ENCODE measurements at regions not wholly inside any gene's neighbourhood (a gene's known extent, or its start where the extent isn't known, plus 50 kb on each side); places are given as distances from the start of the nearest gene placed in this dataset.

DNA sequence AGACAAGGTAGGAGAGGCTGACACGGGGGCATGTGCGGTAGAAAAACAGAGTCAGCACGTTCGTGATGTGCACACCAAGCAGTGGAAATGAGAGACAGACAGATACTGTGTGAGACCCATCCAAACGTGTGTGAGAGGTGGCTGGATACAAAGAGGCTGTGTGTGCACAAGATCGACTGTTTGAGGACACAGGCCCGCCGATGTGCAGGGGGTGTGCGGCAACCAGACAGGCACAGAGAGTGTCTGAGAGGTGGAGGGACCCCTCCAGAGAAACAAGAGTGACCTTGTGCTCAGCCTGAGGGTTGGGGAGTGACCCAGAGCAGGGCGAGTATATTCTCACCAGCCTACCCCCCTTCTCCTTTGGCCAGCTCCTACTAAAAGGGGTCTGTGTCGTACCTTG is 97.8 kb upstream of the IPO9 start:
- TF ChIP-seq, protein P1, sequence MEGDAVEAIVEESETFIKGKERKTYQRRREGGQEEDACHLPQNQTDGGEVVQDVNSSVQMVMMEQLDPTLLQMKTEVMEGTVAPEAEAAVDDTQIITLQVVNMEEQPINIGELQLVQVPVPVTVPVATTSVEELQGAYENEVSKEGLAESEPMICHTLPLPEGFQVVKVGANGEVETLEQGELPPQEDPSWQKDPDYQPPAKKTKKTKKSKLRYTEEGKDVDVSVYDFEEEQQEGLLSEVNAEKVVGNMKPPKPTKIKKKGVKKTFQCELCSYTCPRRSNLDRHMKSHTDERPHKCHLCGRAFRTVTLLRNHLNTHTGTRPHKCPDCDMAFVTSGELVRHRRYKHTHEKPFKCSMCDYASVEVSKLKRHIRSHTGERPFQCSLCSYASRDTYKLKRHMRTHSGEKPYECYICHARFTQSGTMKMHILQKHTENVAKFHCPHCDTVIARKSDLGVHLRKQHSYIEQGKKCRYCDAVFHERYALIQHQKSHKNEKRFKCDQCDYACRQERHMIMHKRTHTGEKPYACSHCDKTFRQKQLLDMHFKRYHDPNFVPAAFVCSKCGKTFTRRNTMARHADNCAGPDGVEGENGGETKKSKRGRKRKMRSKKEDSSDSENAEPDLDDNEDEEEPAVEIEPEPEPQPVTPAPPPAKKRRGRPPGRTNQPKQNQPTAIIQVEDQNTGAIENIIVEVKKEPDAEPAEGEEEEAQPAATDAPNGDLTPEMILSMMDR (conservative IDR thresholded peaks at IDR 0.05; ENCODE audit: low read depth in 2 of 2), result no peak
- no peak for TF ChIP-seq EZH2 (IDR thresholded peaks at IDR 0.05; ENCODE audit: low read depth, unreplicated experiment)
- TF ChIP-seq POLR2AphosphoS5 (IDR thresholded peaks at IDR 0.05; ENCODE audit: low read depth), result no peak
- TF ChIP-seq, protein P2, sequence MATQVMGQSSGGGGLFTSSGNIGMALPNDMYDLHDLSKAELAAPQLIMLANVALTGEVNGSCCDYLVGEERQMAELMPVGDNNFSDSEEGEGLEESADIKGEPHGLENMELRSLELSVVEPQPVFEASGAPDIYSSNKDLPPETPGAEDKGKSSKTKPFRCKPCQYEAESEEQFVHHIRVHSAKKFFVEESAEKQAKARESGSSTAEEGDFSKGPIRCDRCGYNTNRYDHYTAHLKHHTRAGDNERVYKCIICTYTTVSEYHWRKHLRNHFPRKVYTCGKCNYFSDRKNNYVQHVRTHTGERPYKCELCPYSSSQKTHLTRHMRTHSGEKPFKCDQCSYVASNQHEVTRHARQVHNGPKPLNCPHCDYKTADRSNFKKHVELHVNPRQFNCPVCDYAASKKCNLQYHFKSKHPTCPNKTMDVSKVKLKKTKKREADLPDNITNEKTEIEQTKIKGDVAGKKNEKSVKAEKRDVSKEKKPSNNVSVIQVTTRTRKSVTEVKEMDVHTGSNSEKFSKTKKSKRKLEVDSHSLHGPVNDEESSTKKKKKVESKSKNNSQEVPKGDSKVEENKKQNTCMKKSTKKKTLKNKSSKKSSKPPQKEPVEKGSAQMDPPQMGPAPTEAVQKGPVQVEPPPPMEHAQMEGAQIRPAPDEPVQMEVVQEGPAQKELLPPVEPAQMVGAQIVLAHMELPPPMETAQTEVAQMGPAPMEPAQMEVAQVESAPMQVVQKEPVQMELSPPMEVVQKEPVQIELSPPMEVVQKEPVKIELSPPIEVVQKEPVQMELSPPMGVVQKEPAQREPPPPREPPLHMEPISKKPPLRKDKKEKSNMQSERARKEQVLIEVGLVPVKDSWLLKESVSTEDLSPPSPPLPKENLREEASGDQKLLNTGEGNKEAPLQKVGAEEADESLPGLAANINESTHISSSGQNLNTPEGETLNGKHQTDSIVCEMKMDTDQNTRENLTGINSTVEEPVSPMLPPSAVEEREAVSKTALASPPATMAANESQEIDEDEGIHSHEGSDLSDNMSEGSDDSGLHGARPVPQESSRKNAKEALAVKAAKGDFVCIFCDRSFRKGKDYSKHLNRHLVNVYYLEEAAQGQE (IDR thresholded peaks at IDR 0.05; ENCODE audit: unreplicated experiment), result no peak
- no peak for TF ChIP-seq NANOG (IDR thresholded peaks at IDR 0.05; ENCODE audit: borderline replicate concordance)
